A204.1 (cell line): ENCODE measurements at regions not wholly inside any gene's neighbourhood (a gene's known extent, or its start where the extent isn't known, plus 50 kb on each side); places are given as distances from the start of the nearest gene placed in this dataset.

Experiments
- FAIRE-seq: peaks from 2 replicates; lab custom pipeline; 2012; peaks lifted over from hg19 to GRCh38; lab: Jason Lieb, UNC

- no peak for FAIRE-seq
Observed at GRCh38 chr12:69062621-69063237, 129.8 kb upstream of the CPM start.

- no peak for FAIRE-seq
Observed at GRCh38 chr12:69064734-69065443, 131.9 kb upstream of the CPM start.

DNA sequence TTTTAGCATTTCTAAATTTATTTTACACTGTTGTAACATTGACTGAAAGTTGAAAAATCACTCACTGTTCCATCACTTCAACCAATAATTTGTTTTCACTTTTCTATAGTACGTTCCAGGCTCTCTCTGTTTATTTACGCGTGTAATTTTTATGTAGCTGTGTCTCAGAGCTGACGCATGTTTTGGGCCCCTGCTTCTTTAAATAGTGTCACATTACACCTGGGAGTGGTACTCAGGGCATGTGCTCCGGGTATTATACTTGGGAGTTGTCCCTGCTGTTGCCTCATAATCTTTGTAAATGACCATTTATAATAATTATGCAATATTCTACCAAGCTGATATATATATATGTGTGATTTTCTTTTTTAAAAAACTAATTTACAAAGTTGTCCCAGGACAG, 132.8 kb upstream of the CPM start:
- no peak for FAIRE-seq

GRCh38 chr12:69066492-69067373, 133.8 kb upstream of the CPM start:
- FAIRE-seq = no peak

DNA sequence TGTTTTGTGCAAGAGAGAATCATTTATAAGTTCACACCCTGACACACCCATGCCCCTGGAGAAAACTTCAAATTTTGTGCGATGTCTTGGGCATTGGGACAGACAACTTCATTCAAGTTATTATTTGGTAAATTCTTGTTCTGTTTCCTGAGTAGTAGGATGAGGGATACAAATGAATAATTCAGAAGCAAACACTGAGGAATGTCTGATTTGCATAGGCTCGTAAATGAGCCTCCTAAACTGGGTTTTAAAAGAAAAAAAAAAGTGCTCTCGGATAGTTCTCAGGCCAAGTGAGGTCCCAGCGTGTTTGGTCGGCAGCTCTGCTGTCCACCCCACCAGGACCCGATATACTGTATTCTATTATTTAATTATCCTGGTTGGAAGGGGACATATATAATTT, 134.7 kb upstream of the CPM start:
- no peak for FAIRE-seq

- FAIRE-seq = no peak
Observed at GRCh38 chr12:69068448-69068847, 135.5 kb upstream of the CPM start.

GRCh38 chr12:69069479-69069878, 136.5 kb upstream of the CPM start:
- no peak for FAIRE-seq

DNA sequence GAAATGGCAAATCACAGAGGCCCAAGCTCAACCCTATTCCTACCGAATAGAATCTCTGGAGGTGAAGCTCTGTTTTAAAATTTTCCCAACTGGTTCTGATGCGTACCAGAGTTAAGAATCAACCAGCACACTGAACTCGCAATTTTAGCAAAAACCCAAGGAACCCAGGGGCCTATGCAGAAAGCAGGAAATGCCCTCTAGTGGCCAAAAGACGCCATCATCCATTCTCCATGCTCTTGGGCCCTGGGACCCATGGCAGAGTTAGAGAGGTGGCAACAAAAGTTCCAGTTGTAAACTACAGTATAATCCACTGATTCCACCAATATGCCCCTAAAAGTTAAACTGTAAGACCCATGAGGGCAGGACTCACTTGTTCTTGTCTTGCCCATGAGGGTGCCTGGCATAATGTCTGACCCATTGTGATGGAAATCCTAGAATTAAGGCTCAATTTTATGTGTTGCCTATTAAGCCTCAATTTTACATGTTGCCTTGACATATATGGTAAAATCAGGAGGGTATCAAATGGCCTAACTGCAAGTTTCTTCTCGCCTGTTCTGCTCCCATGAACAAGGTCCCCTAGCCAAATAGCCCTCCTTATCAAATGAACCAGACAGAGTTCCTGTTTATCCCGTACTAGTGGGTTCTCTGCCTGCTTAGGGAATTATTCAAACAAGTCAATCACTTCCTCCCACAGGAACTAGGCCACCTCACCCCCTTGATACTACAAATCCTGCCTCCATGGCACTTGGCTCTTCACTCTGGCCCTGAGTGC, 137.5 kb upstream of the CPM start:
- no peak for FAIRE-seq

DNA sequence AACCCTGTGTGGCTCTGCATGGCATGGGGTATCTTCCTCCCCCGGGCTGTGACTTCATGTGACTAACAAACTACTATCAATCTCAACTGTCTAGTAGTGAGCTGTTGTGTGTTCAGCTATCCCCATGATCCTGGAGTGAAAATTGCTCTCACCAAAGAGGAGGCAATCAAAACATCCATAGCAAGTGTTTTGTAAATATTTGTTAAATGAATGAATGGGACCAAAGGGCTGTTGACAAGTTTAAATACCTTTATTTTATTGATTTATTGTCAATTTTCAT, 138.1 kb upstream of the CPM start:
- no peak for FAIRE-seq

DNA sequence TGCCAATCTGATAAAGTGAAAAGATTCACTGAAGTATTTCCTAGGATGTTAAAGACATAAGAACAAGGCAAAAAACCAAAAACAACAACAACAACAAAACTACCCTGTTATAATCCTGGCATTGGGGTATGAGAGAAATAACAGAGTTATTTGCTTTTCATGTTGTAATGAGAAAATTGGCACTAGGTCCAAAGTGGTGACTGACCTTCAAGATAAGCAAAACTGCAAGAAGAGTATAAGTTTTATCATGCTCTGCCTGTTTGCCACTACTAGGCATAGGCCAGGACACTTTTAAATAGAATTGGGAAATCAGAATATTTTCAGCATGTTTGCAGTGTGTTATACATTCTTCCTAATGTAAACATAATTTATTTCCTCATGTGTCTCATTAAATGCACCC, 140.1 kb upstream of the CPM start:
- FAIRE-seq = no peak

- FAIRE-seq = no peak
Observed at GRCh38 chr12:69074556-69075349, 141.8 kb upstream of the CPM start.

DNA sequence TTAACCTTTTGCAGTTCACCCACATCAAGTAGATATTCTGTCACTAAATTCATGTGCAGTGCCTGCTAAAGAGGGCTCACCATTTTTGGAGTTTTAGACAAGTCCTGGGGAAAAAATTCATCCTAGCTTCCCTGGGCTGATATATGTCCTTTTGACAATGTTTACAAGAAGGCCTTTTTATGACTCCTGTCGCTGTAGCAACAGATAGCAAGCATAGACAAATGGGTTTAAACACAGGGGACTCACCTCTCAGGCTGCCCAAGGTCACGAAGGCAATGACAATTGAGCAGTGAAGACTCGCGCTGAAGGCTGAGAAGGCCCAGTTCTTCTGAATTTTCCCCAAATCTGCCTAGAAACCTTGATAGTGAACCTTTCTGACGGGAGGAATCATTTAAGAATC, 150.7 kb upstream of the CPM start:
- no peak for FAIRE-seq

GRCh38 chr12:69084816-69085378, 151.9 kb upstream of the CPM start:
- no peak for FAIRE-seq

GRCh38 chr12:69085852-69086251, 152.9 kb upstream of the CPM start:
- no peak for FAIRE-seq

GRCh38 chr12:69087986-69088385, 151.4 kb upstream of the CPSF6 start:
- FAIRE-seq = no peak

DNA sequence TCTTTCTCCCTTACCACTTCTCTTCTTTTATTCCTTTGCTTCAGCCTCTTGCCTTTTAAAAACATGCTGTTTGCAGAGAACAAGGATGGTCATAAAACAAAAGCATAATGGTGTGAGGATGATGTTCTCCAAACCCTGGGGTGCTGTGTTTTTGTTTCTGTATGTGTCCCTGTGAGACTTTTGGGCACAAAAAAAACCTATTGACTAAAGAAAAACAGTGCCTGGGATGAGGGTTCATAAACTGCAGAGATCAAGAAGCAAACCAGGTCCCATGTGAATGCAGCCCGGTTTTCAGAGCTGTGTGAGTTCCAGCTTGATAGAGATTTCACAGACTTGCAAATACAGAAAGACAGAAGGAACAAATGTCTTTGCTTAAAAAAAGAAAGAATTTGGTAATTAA, 148.6 kb upstream of the CPSF6 start:
- no peak for FAIRE-seq

DNA sequence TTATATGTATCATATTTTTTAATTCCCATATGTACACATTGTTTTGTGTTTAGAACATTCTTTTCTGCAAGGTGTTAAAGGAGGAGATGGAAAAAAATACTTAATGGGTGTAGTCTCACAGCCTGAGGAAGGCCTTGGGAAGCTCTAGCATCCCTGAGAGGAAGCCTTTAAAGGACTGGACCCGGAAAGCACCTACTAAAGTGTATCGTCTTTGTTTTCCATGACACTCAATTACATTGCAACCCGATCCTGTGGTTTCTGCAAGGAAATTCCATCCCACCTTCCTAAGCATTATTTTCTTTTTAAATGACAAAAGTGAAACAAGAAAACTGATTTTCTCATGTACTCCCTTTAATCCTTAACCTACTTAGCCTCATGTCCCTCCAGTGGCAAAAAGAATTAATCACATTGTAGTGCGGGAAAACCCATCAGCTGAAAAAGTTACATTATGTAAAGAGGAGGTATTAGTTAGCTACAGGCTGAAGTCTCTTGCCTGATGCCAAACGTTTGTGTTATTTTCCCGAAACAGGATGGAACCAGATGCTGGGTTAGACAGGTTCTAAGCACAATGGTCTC, 147.8 kb upstream of the CPSF6 start:
- FAIRE-seq = no peak

GRCh38 chr12:69092137-69092536, 147.2 kb upstream of the CPSF6 start:
- FAIRE-seq = no peak

GRCh38 chr12:69094606-69095216, 144.7 kb upstream of the CPSF6 start:
- no peak for FAIRE-seq

GRCh38 chr12:69095765-69096477, 143.4 kb upstream of the CPSF6 start:
- FAIRE-seq = no peak
